A673 (cell line): ENCODE measurements at regions not wholly inside any gene's neighbourhood (a gene's known extent, or its start where the extent isn't known, plus 50 kb on each side); places are given as distances from the start of the nearest gene placed in this dataset.

ENCODE experiments used
- BruUV-seq: library from RNA; stranded (reverse); fragments of 400-500 nt; replicated peaks from 2 replicates; lab custom pipeline; 2021; lab: Mats Ljungman, UMichigan
- CTCF ChIA-PET: fragments of 300-600 bp; sonication (Branson Sonifier 250); formaldehyde crosslinking; loops from one replicate; lab custom pipeline; 2022; ENCODE audit warnings: antibody characterized with exemption; lab: Charles Lee
- POLR2A ChIA-PET: fragments of 300-600 bp; sonication (Branson Sonifier 250); formaldehyde crosslinking; loops from one replicate; lab custom pipeline; 2022; ENCODE audit warnings: antibody characterized with exemption; ENCODE audit not compliant: low non-redundant PET; lab: Charles Lee
- DNase-seq: peaks from one replicate; pipeline ENCODE4 v3.0.0-alpha.2; 2015; ENCODE audit warnings: low spot score
- H3K27ac ChIP-seq: fragments of 200-600 bp; sonication (generic); 2 replicates; pipeline ENCODE4 v1.5.1; 2016; ENCODE audit warnings: mixed run types, low read depth, mild to moderate bottlenecking, mixed read lengths, antibody characterized with exemption, low read length; ENCODE audit not compliant: poor library complexity, severe bottlenecking
- H3K27me3 ChIP-seq: fragments of 200-600 bp; sonication (generic); replicated peaks from 2 replicates; pipeline ENCODE4 v1.6.1; 2017; ENCODE audit warnings: mixed run types, low read depth, mild to moderate bottlenecking, mixed read lengths, antibody characterized with exemption, low read length; ENCODE audit not compliant: insufficient read depth, poor library complexity
- H3K36me3 ChIP-seq: fragments of 200-600 bp; sonication (generic); 2 replicates; pipeline ENCODE4 v1.6.1; 2016; ENCODE audit warnings: mixed run types, mild to moderate bottlenecking, mixed read lengths, antibody characterized with exemption, low read length; ENCODE audit not compliant: insufficient read depth, poor library complexity, severe bottlenecking
- H3K4me1 ChIP-seq: fragments of 200-600 bp; sonication (generic); 2 replicates; pipeline ENCODE4 v1.6.1; 2017; ENCODE audit warnings: mixed run types, mild to moderate bottlenecking, mixed read lengths, antibody characterized with exemption, low read length; ENCODE audit not compliant: insufficient read depth, poor library complexity, severe bottlenecking
- H3K4me3 ChIP-seq: fragments of 200-600 bp; sonication (generic); 2 replicates; pipeline ENCODE4 v1.5.1; 2016; ENCODE audit warnings: low read depth, mixed run types, mild to moderate bottlenecking, mixed read lengths, low read length; ENCODE audit not compliant: poor library complexity, severe bottlenecking
- H3K9me3 ChIP-seq: fragments of 200-600 bp; sonication (generic); 2 replicates; pipeline ENCODE4 v1.6.1; 2016; ENCODE audit warnings: mixed run types, low read depth, mild to moderate bottlenecking, mixed read lengths, antibody characterized with exemption, low read length; ENCODE audit not compliant: poor library complexity, severe bottlenecking
- EZH2 ChIP-seq: fragments of 200-600 bp; sonication (generic); IDR thresholded peaks from 2 replicates; pipeline ENCODE4 v1.6.1; 2017; ENCODE audit warnings: borderline replicate concordance, low read depth, mild to moderate bottlenecking, mixed read lengths, antibody characterized with exemption, low read length; ENCODE audit not compliant: poor library complexity, severe bottlenecking
- intact Hi-C: fragments of 100-400 bp; cut with micrococcal nuclease; formaldehyde crosslinking; loops from one replicate; pipeline ENCODE4 v1.10.0; 2022; ENCODE audit not compliant: unreplicated experiment
- TF ChIP-seq, protein P1 (sequence below): fragments of 300-800, 200-600 bp; sonication (generic); conservative IDR thresholded peaks from 2 replicates; pipeline ENCODE4 v1.5.1; 2017; ENCODE audit warnings: low read depth, mild to moderate bottlenecking, antibody characterized with exemption, low read length, moderate library complexity, mixed read lengths

DNA sequence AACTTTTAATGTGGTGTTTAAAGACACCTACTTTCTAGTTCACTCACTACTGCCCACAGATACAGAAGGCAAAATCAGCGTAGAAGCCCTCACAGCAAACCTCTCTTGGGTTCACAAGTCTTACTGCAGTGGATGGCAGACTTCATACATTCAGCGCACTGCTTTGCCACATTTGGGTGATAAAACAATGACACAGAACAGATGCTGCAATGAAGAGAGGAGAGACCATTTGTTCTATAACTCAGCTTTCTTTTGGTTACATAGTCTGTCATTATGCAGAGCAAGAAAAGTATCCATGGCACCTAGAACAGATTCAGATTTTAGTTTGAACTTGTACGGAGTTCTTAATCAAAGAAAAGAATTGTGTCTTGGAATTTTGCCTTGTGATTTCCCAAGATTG lies 459.0 kb downstream of the BCAT1 start:
- Histone ChIP-seq H3K27me3 (no peaks in the 10 kb centered on the region), H3K9me3 (no peaks in the 10 kb centered on the region), H3K4me3 (no peak overlapping the region), H3K27ac (no peak overlapping the region), H3K4me1 (no peaks in the 10 kb centered on the region), H3K36me3 (no peaks in the 10 kb centered on the region)
- CTCF ChIA-PET = no interaction called here
- intact Hi-C loops = no loop called here
- BruUV-seq = no TSS peak
- TF ChIP-seq EZH2 = no peak
- TF ChIP-seq, protein P1, sequence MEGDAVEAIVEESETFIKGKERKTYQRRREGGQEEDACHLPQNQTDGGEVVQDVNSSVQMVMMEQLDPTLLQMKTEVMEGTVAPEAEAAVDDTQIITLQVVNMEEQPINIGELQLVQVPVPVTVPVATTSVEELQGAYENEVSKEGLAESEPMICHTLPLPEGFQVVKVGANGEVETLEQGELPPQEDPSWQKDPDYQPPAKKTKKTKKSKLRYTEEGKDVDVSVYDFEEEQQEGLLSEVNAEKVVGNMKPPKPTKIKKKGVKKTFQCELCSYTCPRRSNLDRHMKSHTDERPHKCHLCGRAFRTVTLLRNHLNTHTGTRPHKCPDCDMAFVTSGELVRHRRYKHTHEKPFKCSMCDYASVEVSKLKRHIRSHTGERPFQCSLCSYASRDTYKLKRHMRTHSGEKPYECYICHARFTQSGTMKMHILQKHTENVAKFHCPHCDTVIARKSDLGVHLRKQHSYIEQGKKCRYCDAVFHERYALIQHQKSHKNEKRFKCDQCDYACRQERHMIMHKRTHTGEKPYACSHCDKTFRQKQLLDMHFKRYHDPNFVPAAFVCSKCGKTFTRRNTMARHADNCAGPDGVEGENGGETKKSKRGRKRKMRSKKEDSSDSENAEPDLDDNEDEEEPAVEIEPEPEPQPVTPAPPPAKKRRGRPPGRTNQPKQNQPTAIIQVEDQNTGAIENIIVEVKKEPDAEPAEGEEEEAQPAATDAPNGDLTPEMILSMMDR = no peak
- POLR2A ChIA-PET = no interaction called here
- DNase-seq = no peak

DNA sequence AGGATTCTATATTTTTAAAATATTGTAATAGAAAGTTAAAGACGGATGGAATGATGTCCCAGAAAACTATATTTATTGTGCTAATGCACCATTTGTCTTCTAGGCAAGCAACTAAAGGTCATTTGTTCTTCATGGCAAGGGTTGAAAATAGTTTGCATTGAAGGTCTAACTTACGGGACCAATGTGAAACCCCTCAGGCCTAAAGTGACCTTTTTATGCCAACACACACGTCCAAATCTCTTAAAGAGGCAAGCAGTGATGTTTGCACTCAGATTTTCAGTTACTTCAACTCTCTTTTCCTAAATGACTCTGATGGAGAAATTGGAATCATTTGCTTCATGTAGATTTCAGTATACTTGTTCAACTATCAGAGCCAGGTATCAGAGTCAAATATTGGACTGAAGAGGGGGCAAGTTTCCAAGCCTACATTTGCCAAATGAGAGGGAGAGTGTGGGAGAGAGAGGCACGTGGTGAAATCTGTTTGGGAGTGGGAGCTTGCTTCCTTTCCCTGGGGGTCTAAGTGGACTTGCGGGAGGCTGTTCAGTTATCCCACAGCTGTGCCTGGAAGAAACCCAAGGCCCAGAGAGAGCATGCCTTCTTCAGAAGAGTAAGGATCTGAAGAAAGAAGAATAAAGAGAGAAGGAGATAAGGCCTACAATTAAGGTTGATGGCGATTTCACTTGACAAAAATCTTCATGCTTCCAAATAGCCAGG lies 459.8 kb downstream of the BCAT1 start:
- no TSS peak for BruUV-seq
- Histone ChIP-seq H3K27me3 (no peaks in the 10 kb centered on the region), H3K9me3 (no peaks in the 10 kb centered on the region), H3K27ac (no peak overlapping the region), H3K36me3 (no peaks in the 10 kb centered on the region), H3K4me1 (peaks cover 1% of the 10 kb centered on the region), H3K4me3 (no peak overlapping the region)
- DNase-seq = no peak
- ChIA-PET POLR2A (no interaction called here), CTCF (no interaction called here)
- intact Hi-C loops = no loop called here
- TF ChIP-seq EZH2 = no peak
- TF ChIP-seq, protein P1 = no peak

DNA sequence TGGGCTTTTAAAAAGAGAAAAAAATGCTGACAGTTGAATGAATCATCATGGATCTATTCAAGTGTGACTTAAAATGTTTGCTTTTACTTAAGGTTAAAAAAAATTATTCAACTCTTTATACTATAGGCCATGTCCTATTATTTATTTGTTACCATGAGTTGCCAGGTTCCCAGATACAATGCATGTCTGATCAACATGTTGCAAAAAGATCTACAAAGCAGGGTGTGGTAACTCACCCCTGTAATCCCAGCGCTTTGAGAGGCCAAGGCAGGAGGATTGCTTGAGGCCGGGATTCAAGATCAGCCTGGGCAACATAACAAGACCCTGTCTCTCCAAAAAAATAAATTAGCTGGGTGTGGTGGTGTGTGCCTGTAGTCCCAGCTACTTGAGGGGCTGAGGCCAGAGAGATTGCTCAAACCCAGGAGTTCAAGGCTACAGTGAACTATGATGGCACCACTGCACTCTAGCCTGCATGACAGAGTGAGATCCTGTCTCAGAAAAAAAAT lies 460.8 kb downstream of the BCAT1 start:
- TF ChIP-seq, protein P1 = no peak
- no peak for TF ChIP-seq EZH2
- BruUV-seq = no TSS peak
- no peaks in the 10 kb centered on the region for H3K36me3 ChIP-seq
- no peaks in the 10 kb centered on the region for H3K27me3 ChIP-seq
- intact Hi-C loops = no loop called here
- H3K4me1 ChIP-seq = peaks cover 7% of the 10 kb centered on the region
- H3K27ac ChIP-seq = no peak overlapping the region
- no peak for DNase-seq
- ChIA-PET POLR2A (no interaction called here), CTCF (no interaction called here)
- no peaks in the 10 kb centered on the region for H3K9me3 ChIP-seq
- no peak overlapping the region for H3K4me3 ChIP-seq
